ENCODE measurements at regions not wholly inside any gene's neighbourhood (a gene's known extent, or its start where the extent isn't known, plus 50 kb on each side); places are given as distances from the start of the nearest gene placed in this dataset.
A peak's percentile ranks its signal among the peaks of the same experiment; 100 is the strongest.
"Not testable (repeated sequence)": the region's sequence is repeated elsewhere in the genome, so short reads cannot be mapped to it uniquely, and the experiment has no call there.

- 68 to 83% methylated on average over 2 to 3 of the region's 3 CpGs for WGBS, 2 experiments (ENCODE audit: insufficient coverage in 2 of 2)
- H3K27ac ChIP-seq (ENCODE audit: low read depth, low read length, severe bottlenecking), result no peak overlapping the region
- no peaks in the 10 kb centered on the region for H3K9me3 ChIP-seq (ENCODE audit: control insufficient read depth, low read length)
- H3K4me3 ChIP-seq (ENCODE audit: extremely low read depth, insufficient read depth, low read length, poor library complexity, severe bottlenecking), result no peak overlapping the region
- H3K36me3 ChIP-seq (ENCODE audit: control insufficient read depth, insufficient read depth, low read length), result no peaks in the 10 kb centered on the region
- no peaks in the 10 kb centered on the region for H3K4me1 ChIP-seq (ENCODE audit: control insufficient read depth, insufficient read depth, low read length, poor library complexity, severe bottlenecking)
These were observed 1121.4 kb upstream of the ALCAM start for GRCh38 chr3:104245261-104245660.

- Histone ChIP-seq H3K9me3 (ENCODE audit: control insufficient read depth, low read length) (no peaks in the 10 kb centered on the region), H3K4me3 (ENCODE audit: extremely low read depth, insufficient read depth, low read length, poor library complexity, severe bottlenecking) (no peak overlapping the region), H3K27ac (ENCODE audit: low read depth, low read length, severe bottlenecking) (no peak overlapping the region), H3K36me3 (ENCODE audit: control insufficient read depth, insufficient read depth, low read length) (no peaks in the 10 kb centered on the region), H3K4me1 (ENCODE audit: control insufficient read depth, insufficient read depth, low read length, poor library complexity, severe bottlenecking) (no peaks in the 10 kb centered on the region)
- 89 to 100% methylated on average over 1 of the region's 2 CpGs for WGBS, 2 experiments (ENCODE audit: insufficient coverage in 2 of 2)
These were observed 1120.7 kb upstream of the ALCAM start for GRCh38 chr3:104245981-104246380.

- no peaks in the 10 kb centered on the region for H3K36me3 ChIP-seq (ENCODE audit: control insufficient read depth, insufficient read depth, low read length)
- no peaks in the 10 kb centered on the region for H3K9me3 ChIP-seq (ENCODE audit: control insufficient read depth, low read length)
- no peaks in the 10 kb centered on the region for H3K4me1 ChIP-seq (ENCODE audit: control insufficient read depth, insufficient read depth, low read length, poor library complexity, severe bottlenecking)
- 100% methylated on average over 2 of the region's 4 CpGs for WGBS, 2 experiments (ENCODE audit: insufficient coverage in 2 of 2)
- H3K4me3 ChIP-seq (ENCODE audit: extremely low read depth, insufficient read depth, low read length, poor library complexity, severe bottlenecking), result no peak overlapping the region
- peak overlapping the region; percentile 55 for H3K27ac ChIP-seq (ENCODE audit: low read depth, low read length, severe bottlenecking)
These were observed 1109.2 kb upstream of the ALCAM start for GRCh38 chr3:104257486-104257885.

GRCh38 chr3:104263477-104263876 lies 1103.2 kb upstream of the ALCAM start:
- Histone ChIP-seq H3K4me3 (ENCODE audit: extremely low read depth, insufficient read depth, low read length, poor library complexity, severe bottlenecking) (no peak overlapping the region), H3K4me1 (ENCODE audit: control insufficient read depth, insufficient read depth, low read length, poor library complexity, severe bottlenecking) (no peaks in the 10 kb centered on the region), H3K9me3 (ENCODE audit: control insufficient read depth, low read length) (no peaks in the 10 kb centered on the region), H3K27ac (ENCODE audit: low read depth, low read length, severe bottlenecking) (no peak overlapping the region), H3K36me3 (ENCODE audit: control insufficient read depth, insufficient read depth, low read length) (no peaks in the 10 kb centered on the region)
- no CpG with 5 or more reads among the region's 2 CpGs for WGBS, 2 experiments (ENCODE audit: insufficient coverage in 2 of 2)

- not testable (repeated sequence) for H3K4me1 ChIP-seq (ENCODE audit: control insufficient read depth, insufficient read depth, low read length, poor library complexity, severe bottlenecking); H3K36me3 ChIP-seq (ENCODE audit: control insufficient read depth, insufficient read depth, low read length); H3K4me3 ChIP-seq (ENCODE audit: extremely low read depth, insufficient read depth, low read length, poor library complexity, severe bottlenecking); H3K9me3 ChIP-seq (ENCODE audit: control insufficient read depth, low read length); H3K27ac ChIP-seq (ENCODE audit: low read depth, low read length, severe bottlenecking)
- WGBS, 2 experiments (ENCODE audit: insufficient coverage in 2 of 2), result 100% methylated on average over 1 of the region's 1 CpG; no CpG with 5 or more reads in 1 of the 2 experiments
These were observed 1100.5 kb upstream of the ALCAM start for GRCh38 chr3:104266219-104266618.

GRCh38 chr3:104269771-104270170 lies 1096.9 kb upstream of the ALCAM start:
- Histone ChIP-seq H3K36me3 (ENCODE audit: control insufficient read depth, insufficient read depth, low read length) (no peaks in the 10 kb centered on the region), H3K27ac (ENCODE audit: low read depth, low read length, severe bottlenecking) (no peak overlapping the region), H3K4me1 (ENCODE audit: control insufficient read depth, insufficient read depth, low read length, poor library complexity, severe bottlenecking) (no peaks in the 10 kb centered on the region), H3K9me3 (ENCODE audit: control insufficient read depth, low read length) (no peaks in the 10 kb centered on the region), H3K4me3 (ENCODE audit: extremely low read depth, insufficient read depth, low read length, poor library complexity, severe bottlenecking) (no peak overlapping the region)
- WGBS, 2 experiments (ENCODE audit: insufficient coverage in 2 of 2), result 78 to 85% methylated on average over 4 to 6 of the region's 6 CpGs

GRCh38 chr3:104273046-104273649 lies 1093.6 kb upstream of the ALCAM start:
- Histone ChIP-seq H3K4me1 (ENCODE audit: control insufficient read depth, insufficient read depth, low read length, poor library complexity, severe bottlenecking) (no peaks in the 10 kb centered on the region), H3K36me3 (ENCODE audit: control insufficient read depth, insufficient read depth, low read length) (no peaks in the 10 kb centered on the region), H3K9me3 (ENCODE audit: control insufficient read depth, low read length) (peaks cover 8% of the 10 kb centered on the region), H3K27ac (ENCODE audit: low read depth, low read length, severe bottlenecking) (no peak overlapping the region), H3K4me3 (ENCODE audit: extremely low read depth, insufficient read depth, low read length, poor library complexity, severe bottlenecking) (no peak overlapping the region)
- WGBS, 2 experiments (ENCODE audit: insufficient coverage in 2 of 2), result no CpG with 5 or more reads among the region's 4 CpGs

GRCh38 chr3:104275199-104275598 lies 1091.5 kb upstream of the ALCAM start:
- no peaks in the 10 kb centered on the region for H3K36me3 ChIP-seq (ENCODE audit: control insufficient read depth, insufficient read depth, low read length)
- no peak overlapping the region for H3K27ac ChIP-seq (ENCODE audit: low read depth, low read length, severe bottlenecking)
- peaks cover 19% of the 10 kb centered on the region for H3K9me3 ChIP-seq (ENCODE audit: control insufficient read depth, low read length)
- no peaks in the 10 kb centered on the region for H3K4me1 ChIP-seq (ENCODE audit: control insufficient read depth, insufficient read depth, low read length, poor library complexity, severe bottlenecking)
- no peak overlapping the region for H3K4me3 ChIP-seq (ENCODE audit: extremely low read depth, insufficient read depth, low read length, poor library complexity, severe bottlenecking)

- no peak overlapping the region for H3K27ac ChIP-seq (ENCODE audit: low read depth, low read length, severe bottlenecking)
- no peaks in the 10 kb centered on the region for H3K4me1 ChIP-seq (ENCODE audit: control insufficient read depth, insufficient read depth, low read length, poor library complexity, severe bottlenecking)
- no peak overlapping the region for H3K4me3 ChIP-seq (ENCODE audit: extremely low read depth, insufficient read depth, low read length, poor library complexity, severe bottlenecking)
- H3K36me3 ChIP-seq (ENCODE audit: control insufficient read depth, insufficient read depth, low read length), result no peaks in the 10 kb centered on the region
- 71 to 100% methylated on average over 1 of the region's 1 CpG for WGBS, 2 experiments (ENCODE audit: insufficient coverage in 2 of 2)
- H3K9me3 ChIP-seq (ENCODE audit: control insufficient read depth, low read length), result peaks cover 23% of the 10 kb centered on the region
These were observed 1087.1 kb upstream of the ALCAM start for GRCh38 chr3:104279617-104280016.

- 80 to 90% methylated on average over 1 to 3 of the region's 3 CpGs for WGBS, 2 experiments (ENCODE audit: insufficient coverage in 2 of 2)
- no peak overlapping the region for H3K4me3 ChIP-seq (ENCODE audit: extremely low read depth, insufficient read depth, low read length, poor library complexity, severe bottlenecking)
- H3K27ac ChIP-seq (ENCODE audit: low read depth, low read length, severe bottlenecking), result no peak overlapping the region
- peaks cover 16% of the 10 kb centered on the region for H3K9me3 ChIP-seq (ENCODE audit: control insufficient read depth, low read length)
- H3K4me1 ChIP-seq (ENCODE audit: control insufficient read depth, insufficient read depth, low read length, poor library complexity, severe bottlenecking), result no peaks in the 10 kb centered on the region
- H3K36me3 ChIP-seq (ENCODE audit: control insufficient read depth, insufficient read depth, low read length), result no peaks in the 10 kb centered on the region
These were observed 1085.0 kb upstream of the ALCAM start for GRCh38 chr3:104281713-104282112.

- no peaks in the 10 kb centered on the region for H3K4me1 ChIP-seq (ENCODE audit: control insufficient read depth, insufficient read depth, low read length, poor library complexity, severe bottlenecking)
- no peak overlapping the region for H3K27ac ChIP-seq (ENCODE audit: low read depth, low read length, severe bottlenecking)
- peaks cover 5% of the 10 kb centered on the region for H3K9me3 ChIP-seq (ENCODE audit: control insufficient read depth, low read length)
- H3K36me3 ChIP-seq (ENCODE audit: control insufficient read depth, insufficient read depth, low read length), result no peaks in the 10 kb centered on the region
- no peak overlapping the region for H3K4me3 ChIP-seq (ENCODE audit: extremely low read depth, insufficient read depth, low read length, poor library complexity, severe bottlenecking)
- 86 to 100% methylated on average over 1 to 2 of the region's 5 CpGs for WGBS, 2 experiments (ENCODE audit: insufficient coverage in 2 of 2)
These were observed 1080.1 kb upstream of the ALCAM start for GRCh38 chr3:104286645-104287044.
